ENCODE measurements at regions not wholly inside any gene's neighbourhood (a gene's known extent, or its start where the extent isn't known, plus 50 kb on each side); places are given as distances from the start of the nearest gene placed in this dataset.
"Not testable (repeated sequence)": the region's sequence is repeated elsewhere in the genome, so short reads cannot be mapped to it uniquely, and the experiment has no call there.

GRCh38 chr5:56763711-56764466, 51.5 kb upstream of the MAP3K1 start:
- no peak for DNase-seq (ENCODE audit: extremely low read depth in 1 of 11, low read depth in 9 of 11, low spot score in 4 of 11)

- no peak for DNase-seq (ENCODE audit: extremely low read depth in 1 of 11, low read depth in 9 of 11, low spot score in 4 of 11)
These were observed 52.2 kb upstream of the MAP3K1 start for GRCh38 chr5:56763182-56763581.

- no peak for DNase-seq (ENCODE audit: extremely low read depth in 1 of 11, low read depth in 9 of 11, low spot score in 4 of 11)
These were observed 54.0 kb upstream of the MAP3K1 start for GRCh38 chr5:56761151-56761885.

- DNase-seq (ENCODE audit: extremely low read depth in 1 of 11, low read depth in 9 of 11, low spot score in 4 of 11), result no peak
These were observed 54.6 kb upstream of the MAP3K1 start for GRCh38 chr5:56760723-56761122.

GRCh38 chr5:56759521-56760216, 55.7 kb upstream of the MAP3K1 start:
- no peak for DNase-seq (ENCODE audit: extremely low read depth in 1 of 11, low read depth in 9 of 11, low spot score in 4 of 11)

GRCh38 chr5:56757077-56757476, 58.3 kb upstream of the MAP3K1 start:
- DNase-seq (ENCODE audit: extremely low read depth in 1 of 11, low read depth in 9 of 11, low spot score in 4 of 11), result no peak

GRCh38 chr5:56755036-56755555, 60.3 kb upstream of the MAP3K1 start:
- no peak for DNase-seq (ENCODE audit: extremely low read depth in 1 of 11, low read depth in 9 of 11, low spot score in 4 of 11)

GRCh38 chr5:56753588-56753987, 61.8 kb upstream of the MAP3K1 start:
- DNase-seq (ENCODE audit: extremely low read depth in 1 of 11, low read depth in 9 of 11, low spot score in 4 of 11), result not testable (repeated sequence)

- no peak for DNase-seq (ENCODE audit: extremely low read depth in 1 of 11, low read depth in 9 of 11, low spot score in 4 of 11)
These were observed 63.6 kb upstream of the MAP3K1 start for GRCh38 chr5:56751572-56752313.

GRCh38 chr5:56749842-56750241, 65.5 kb upstream of the MAP3K1 start:
- DNase-seq (ENCODE audit: extremely low read depth in 1 of 11, low read depth in 9 of 11, low spot score in 4 of 11), result no peak

GRCh38 chr5:56746553-56747339, 68.6 kb upstream of the MAP3K1 start:
- DNase-seq (ENCODE audit: extremely low read depth in 1 of 11, low read depth in 9 of 11, low spot score in 4 of 11), result no peak

- DNase-seq (ENCODE audit: extremely low read depth in 1 of 11, low read depth in 9 of 11, low spot score in 4 of 11), result no peak
These were observed 69.5 kb upstream of the MAP3K1 start for GRCh38 chr5:56745864-56746263.

GRCh38 chr5:56740868-56741267, 74.5 kb upstream of the MAP3K1 start:
- DNase-seq (ENCODE audit: extremely low read depth in 1 of 11, low read depth in 9 of 11, low spot score in 4 of 11), result no peak

GRCh38 chr5:56739990-56740389, 75.4 kb upstream of the MAP3K1 start:
- DNase-seq (ENCODE audit: extremely low read depth in 1 of 11, low read depth in 9 of 11, low spot score in 4 of 11), result no peak

- DNase-seq (ENCODE audit: extremely low read depth in 1 of 11, low read depth in 9 of 11, low spot score in 4 of 11), result no peak
These were observed 77.3 kb upstream of the MAP3K1 start for GRCh38 chr5:56737951-56738606.

GRCh38 chr5:56737002-56737621, 78.2 kb upstream of the MAP3K1 start:
- DNase-seq (ENCODE audit: extremely low read depth in 1 of 11, low read depth in 9 of 11, low spot score in 4 of 11), result no peak

- DNase-seq (ENCODE audit: extremely low read depth in 1 of 11, low read depth in 9 of 11, low spot score in 4 of 11), result peak in 8 of 11 donors; percentile 18 to 50 (median 40)
These were observed 79.3 kb upstream of the MAP3K1 start for GRCh38 chr5:56735849-56736641.
